NCI-H2081 (cell line): ENCODE measurements at regions not wholly inside any gene's neighbourhood (a gene's known extent, or its start where the extent isn't known, plus 50 kb on each side); places are given as distances from the start of the nearest gene placed in this dataset.
"Not testable (repeated sequence)": the region's sequence is repeated elsewhere in the genome, so short reads cannot be mapped to it uniquely, and the experiment has no call there.

Experiments used
- DNase-seq, 2 experiments: peaks; one replicate each; lab custom pipeline; 2025; lab: John Stamatoyannopoulos, UW

GRCh38 chr6:85838351-85839119 lies 195.8 kb upstream of the SYNCRIP start:
- DNase-seq, result not testable (repeated sequence)

- no peak for DNase-seq
These were observed 186.3 kb upstream of the SYNCRIP start for GRCh38 chr6:85828973-85829372.

GRCh38 chr6:85826997-85827396 lies 184.3 kb upstream of the SYNCRIP start:
- DNase-seq, result no peak

- no peak for DNase-seq
These were observed 181.6 kb upstream of the SYNCRIP start for GRCh38 chr6:85824329-85824728.

- DNase-seq, result no peak
These were observed 167.9 kb upstream of the SYNCRIP start for GRCh38 chr6:85810558-85810957.

GRCh38 chr6:85803721-85804120 lies 161.0 kb upstream of the SYNCRIP start:
- no peak for DNase-seq

GRCh38 chr6:85802162-85802561 lies 159.5 kb upstream of the SYNCRIP start:
- no peak for DNase-seq

GRCh38 chr6:85798931-85799652 lies 156.4 kb upstream of the SYNCRIP start:
- DNase-seq, result no peak

- DNase-seq, result no peak
These were observed 155.3 kb upstream of the SYNCRIP start for GRCh38 chr6:85797993-85798392.

- no peak for DNase-seq
These were observed 153.3 kb upstream of the SYNCRIP start for GRCh38 chr6:85795945-85796344.

GRCh38 chr6:85792254-85792653 lies 149.6 kb upstream of the SYNCRIP start:
- no peak for DNase-seq

- DNase-seq, result no peak
These were observed 133.2 kb upstream of the SYNCRIP start for GRCh38 chr6:85775883-85776282.

- no peak for DNase-seq
These were observed 130.0 kb upstream of the SYNCRIP start for GRCh38 chr6:85772641-85773040.

GRCh38 chr6:85771925-85772430 lies 129.3 kb upstream of the SYNCRIP start:
- no peak for DNase-seq

- DNase-seq, result no peak
These were observed 128.8 kb upstream of the SYNCRIP start for GRCh38 chr6:85771455-85771854.

GRCh38 chr6:85764844-85765243 lies 122.2 kb upstream of the SYNCRIP start:
- DNase-seq, result no peak

GRCh38 chr6:85756982-85757381 lies 114.3 kb upstream of the SYNCRIP start:
- DNase-seq, result peak in 1 of 2 experiments; percentile 14

- DNase-seq, result no peak
These were observed 112.2 kb upstream of the SYNCRIP start for GRCh38 chr6:85754894-85755293.

- no peak for DNase-seq
These were observed 109.9 kb upstream of the SYNCRIP start for GRCh38 chr6:85752602-85753001.

GRCh38 chr6:85751374-85752055 lies 108.8 kb upstream of the SYNCRIP start:
- DNase-seq, result no peak

GRCh38 chr6:85750146-85750545 lies 107.5 kb upstream of the SYNCRIP start:
- not testable (repeated sequence) for DNase-seq

- no peak for DNase-seq
These were observed 106.5 kb upstream of the SYNCRIP start for GRCh38 chr6:85749236-85749635.

GRCh38 chr6:85747666-85748065 lies 105.0 kb upstream of the SYNCRIP start:
- no peak for DNase-seq
